DOHH2 (cell line): ENCODE measurements at regions not wholly inside any gene's neighbourhood (a gene's known extent, or its start where the extent isn't known, plus 50 kb on each side); places are given as distances from the start of the nearest gene placed in this dataset.

Source experiments
- H3F3A ChIP-seq: fragments of 200-600 bp; sonication (generic), shearing (Covaris generic); 2 replicates; pipeline ENCODE4 v1.6.0; 2016; ENCODE audit warnings: antibody characterized with exemption, mild to moderate bottlenecking; ENCODE audit not compliant: control insufficient read depth, insufficient read depth
- H3K27ac ChIP-seq: fragments of 200-600 bp; sonication (generic); 2 replicates; pipeline ENCODE4 v1.5.1; 2014; ENCODE audit warnings: low read depth, mild to moderate bottlenecking, low read length, moderate library complexity
- H3K27me3 ChIP-seq: fragments of 200-600 bp; sonication (generic); 2 replicates; pipeline ENCODE4 v1.6.1; 2014; ENCODE audit warnings: mild to moderate bottlenecking, low read length, mixed read lengths; ENCODE audit not compliant: control insufficient read depth
- H3K36me3 ChIP-seq: fragments of 200-600 bp; sonication (generic); 2 replicates; pipeline ENCODE4 v1.6.1; 2014; ENCODE audit warnings: mild to moderate bottlenecking, low read length, moderate library complexity, mixed read lengths; ENCODE audit not compliant: control insufficient read depth
- H3K4me1 ChIP-seq: fragments of 200-600 bp; sonication (generic); 2 replicates; pipeline ENCODE4 v1.6.1; 2014; ENCODE audit warnings: mild to moderate bottlenecking, low read length, mixed read lengths; ENCODE audit not compliant: control insufficient read depth
- H3K4me2 ChIP-seq: fragments of 200-600 bp; sonication (generic); 2 replicates; pipeline ENCODE4 v1.6.0; 2014; ENCODE audit warnings: mild to moderate bottlenecking, low read length, moderate library complexity
- H3K4me3 ChIP-seq: fragments of 200-600 bp; sonication (generic); 2 replicates; pipeline ENCODE4 v1.5.1; 2014; ENCODE audit warnings: mild to moderate bottlenecking, low read length, mixed read lengths
- H3K79me2 ChIP-seq: fragments of 200-600 bp; sonication (generic); 2 replicates; pipeline ENCODE4 v1.6.1; 2014; ENCODE audit warnings: mild to moderate bottlenecking, low read length, mixed read lengths; ENCODE audit not compliant: control insufficient read depth
- H3K9me2 ChIP-seq: fragments of 200-600 bp; sonication (generic); replicated peaks from 2 replicates; pipeline ENCODE4 v1.6.1; 2014; ENCODE audit warnings: mild to moderate bottlenecking, low read length, mixed read lengths; ENCODE audit not compliant: control insufficient read depth
- H3K9me3 ChIP-seq: fragments of 200-600 bp; sonication (generic); 2 replicates; pipeline ENCODE4 v1.6.1; 2014; ENCODE audit warnings: antibody characterized with exemption, low read length, mixed read lengths; ENCODE audit not compliant: control insufficient read depth, insufficient read depth
- H4K20me1 ChIP-seq: fragments of 200-600 bp; sonication (generic); 2 replicates; pipeline ENCODE4 v1.6.0; 2014; ENCODE audit warnings: low read depth, mild to moderate bottlenecking, antibody characterized with exemption, low read length, moderate library complexity; ENCODE audit not compliant: control insufficient read depth, insufficient read depth
- EZH2phosphoT487 ChIP-seq: fragments of 200-600 bp; sonication (generic); IDR thresholded peaks from 2 replicates; pipeline ENCODE4 v1.6.1; 2017; ENCODE audit warnings: borderline replicate concordance, mild to moderate bottlenecking, antibody characterized with exemption, low read length, moderate library complexity, mixed read lengths
- TF ChIP-seq, protein P1 (sequence below): fragments of 200-600 bp; sonication (generic); IDR thresholded peaks from one replicate; pipeline ENCODE4 v1.5.1; 2014; ENCODE audit warnings: antibody characterized with exemption, mild to moderate bottlenecking, low read depth, low read length; ENCODE audit not compliant: poor library complexity, severe bottlenecking

DNA sequence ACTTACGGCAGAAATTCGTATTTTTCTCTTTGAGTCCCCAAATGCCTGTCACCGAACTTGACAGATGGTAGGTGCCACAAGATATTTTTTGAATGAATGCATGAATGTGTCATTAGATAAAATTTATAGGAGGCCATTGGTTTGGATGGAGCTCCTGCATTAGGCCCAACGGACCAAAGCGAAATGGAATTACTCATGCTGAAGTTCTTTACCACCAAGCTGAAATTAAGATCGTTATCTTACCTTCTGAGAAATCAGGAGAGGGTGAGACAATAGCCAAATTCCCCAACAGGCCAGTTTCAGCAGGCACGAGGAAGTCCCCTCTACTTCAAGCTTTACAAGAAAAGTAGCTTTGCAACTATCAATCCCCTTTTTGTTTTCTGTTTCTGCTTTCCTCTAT lies 452.5 kb upstream of the ARGLU1 start:
- Histone ChIP-seq H3K27ac (no peak overlapping the region), H3F3A (no peaks in the 10 kb centered on the region), H3K9me2 (no peaks in the 10 kb centered on the region), H4K20me1 (no peaks in the 10 kb centered on the region), H3K27me3 (no peaks in the 10 kb centered on the region), H3K4me1 (no peaks in the 10 kb centered on the region; the same call in 1 of the 2 replicates), H3K79me2 (no peaks in the 10 kb centered on the region), H3K9me3 (no peaks in the 10 kb centered on the region), H3K4me3 (no peak overlapping the region), H3K4me2 (no peak overlapping the region), H3K36me3 (no peaks in the 10 kb centered on the region)
- TF ChIP-seq, protein P1, sequence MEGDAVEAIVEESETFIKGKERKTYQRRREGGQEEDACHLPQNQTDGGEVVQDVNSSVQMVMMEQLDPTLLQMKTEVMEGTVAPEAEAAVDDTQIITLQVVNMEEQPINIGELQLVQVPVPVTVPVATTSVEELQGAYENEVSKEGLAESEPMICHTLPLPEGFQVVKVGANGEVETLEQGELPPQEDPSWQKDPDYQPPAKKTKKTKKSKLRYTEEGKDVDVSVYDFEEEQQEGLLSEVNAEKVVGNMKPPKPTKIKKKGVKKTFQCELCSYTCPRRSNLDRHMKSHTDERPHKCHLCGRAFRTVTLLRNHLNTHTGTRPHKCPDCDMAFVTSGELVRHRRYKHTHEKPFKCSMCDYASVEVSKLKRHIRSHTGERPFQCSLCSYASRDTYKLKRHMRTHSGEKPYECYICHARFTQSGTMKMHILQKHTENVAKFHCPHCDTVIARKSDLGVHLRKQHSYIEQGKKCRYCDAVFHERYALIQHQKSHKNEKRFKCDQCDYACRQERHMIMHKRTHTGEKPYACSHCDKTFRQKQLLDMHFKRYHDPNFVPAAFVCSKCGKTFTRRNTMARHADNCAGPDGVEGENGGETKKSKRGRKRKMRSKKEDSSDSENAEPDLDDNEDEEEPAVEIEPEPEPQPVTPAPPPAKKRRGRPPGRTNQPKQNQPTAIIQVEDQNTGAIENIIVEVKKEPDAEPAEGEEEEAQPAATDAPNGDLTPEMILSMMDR = no peak
- no peak for TF ChIP-seq EZH2phosphoT487

DNA sequence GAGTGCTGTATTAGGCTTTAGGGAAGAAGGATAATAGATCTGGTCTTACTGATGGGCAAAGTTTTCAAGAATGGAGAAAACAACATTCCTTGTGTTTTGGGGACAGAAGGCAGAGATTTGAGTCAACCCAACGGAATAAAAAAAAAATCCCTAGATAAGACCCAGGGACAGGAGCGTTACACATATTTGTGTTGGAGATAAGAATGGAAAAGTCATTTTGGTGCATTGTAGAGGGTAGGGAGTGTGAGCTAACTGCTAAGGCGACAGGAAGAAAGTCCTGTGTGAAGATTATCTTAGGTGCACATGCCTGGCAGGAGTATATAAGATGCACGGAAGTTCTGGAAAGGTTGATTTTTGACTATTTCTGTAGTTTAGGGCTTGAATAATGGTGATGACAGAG lies 450.3 kb upstream of the ARGLU1 start:
- Histone ChIP-seq H4K20me1 (no peaks in the 10 kb centered on the region), H3K4me3 (no peak overlapping the region), H3K4me1 (no peaks in the 10 kb centered on the region; the same call in 1 of the 2 replicates), H3K36me3 (no peaks in the 10 kb centered on the region), H3K27me3 (no peaks in the 10 kb centered on the region), H3K79me2 (no peaks in the 10 kb centered on the region), H3K4me2 (no peak overlapping the region), H3F3A (no peaks in the 10 kb centered on the region), H3K9me2 (no peaks in the 10 kb centered on the region), H3K9me3 (no peaks in the 10 kb centered on the region), H3K27ac (no peak overlapping the region)
- TF ChIP-seq EZH2phosphoT487 = no peak
- TF ChIP-seq, protein P1 = no peak

DNA sequence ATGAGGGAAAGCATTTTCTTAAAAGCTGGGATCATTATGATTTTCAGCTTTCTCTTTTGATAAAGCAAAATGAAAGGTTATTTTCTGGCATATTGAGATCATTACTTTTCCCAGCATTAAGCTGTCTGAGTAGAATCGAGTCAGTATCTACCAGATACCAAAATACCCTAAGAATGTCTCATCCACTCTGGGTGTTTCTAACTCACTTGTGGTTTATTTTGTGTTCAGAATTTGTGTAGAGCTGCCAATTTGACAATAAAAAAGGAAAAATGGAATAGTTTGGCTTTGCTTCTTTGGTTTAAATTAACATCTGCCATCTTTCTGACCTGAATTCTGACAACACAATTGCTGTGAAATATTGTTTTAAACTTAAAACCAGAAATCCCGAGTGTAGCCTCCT lies 438.7 kb upstream of the ARGLU1 start:
- Histone ChIP-seq H3K4me3 (no peak overlapping the region), H3K27me3 (no peaks in the 10 kb centered on the region), H3K9me2 (no peaks in the 10 kb centered on the region), H3K27ac (no peak overlapping the region), H3F3A (no peaks in the 10 kb centered on the region), H4K20me1 (no peaks in the 10 kb centered on the region), H3K36me3 (no peaks in the 10 kb centered on the region), H3K79me2 (no peaks in the 10 kb centered on the region), H3K9me3 (no peaks in the 10 kb centered on the region), H3K4me1 (no peaks in the 10 kb centered on the region), H3K4me2 (no peak overlapping the region)
- no peak for TF ChIP-seq EZH2phosphoT487
- TF ChIP-seq, protein P1 = no peak

DNA sequence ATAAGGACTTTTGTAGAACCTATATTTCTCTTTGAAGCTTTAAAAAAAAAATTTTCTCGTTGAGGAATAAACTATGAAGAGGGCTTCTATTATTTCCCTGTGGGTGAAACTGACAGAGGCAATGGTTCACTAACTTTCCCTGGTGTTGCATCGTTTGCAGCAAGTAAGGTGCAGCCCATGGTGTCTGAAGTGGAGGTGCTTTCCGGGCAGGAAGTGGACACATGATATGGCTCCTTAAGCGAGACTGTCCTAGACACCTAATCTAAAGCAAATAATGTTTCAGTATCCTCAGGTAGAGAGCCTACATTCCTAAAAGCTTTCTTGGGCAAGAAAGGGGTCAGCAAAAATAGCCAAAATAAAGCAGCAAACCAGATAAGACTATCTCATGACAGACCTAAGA lies 437.6 kb upstream of the ARGLU1 start:
- no peak overlapping the region for H3K4me2 ChIP-seq
- H3F3A ChIP-seq = no peaks in the 10 kb centered on the region
- H3K4me3 ChIP-seq = no peak overlapping the region
- H3K79me2 ChIP-seq = no peaks in the 10 kb centered on the region
- H3K27ac ChIP-seq = no peak overlapping the region
- no peaks in the 10 kb centered on the region for H3K9me3 ChIP-seq
- no peaks in the 10 kb centered on the region for H3K9me2 ChIP-seq
- H3K36me3 ChIP-seq = no peaks in the 10 kb centered on the region
- H4K20me1 ChIP-seq = no peaks in the 10 kb centered on the region
- H3K27me3 ChIP-seq = no peaks in the 10 kb centered on the region
- TF ChIP-seq, protein P1 = no peak
- no peak for TF ChIP-seq EZH2phosphoT487
- H3K4me1 ChIP-seq = no peaks in the 10 kb centered on the region
